ENCODE measurements at regions not wholly inside any gene's neighbourhood (a gene's known extent, or its start where the extent isn't known, plus 50 kb on each side); places are given as distances from the start of the nearest gene placed in this dataset.

GRCh38 chr5:71816307-71816706 is 97.2 kb downstream of the CARTPT start:
- TF ChIP-seq EGR1 (IDR thresholded peaks at IDR 0.05) (no peak), REST (IDR thresholded peaks at IDR 0.05; ENCODE audit: low read depth) (no peak), NFIC (IDR thresholded peaks at IDR 0.05) (no peak), RAD21 (IDR thresholded peaks at IDR 0.05; ENCODE audit: low read depth) (no peak), YY1 (IDR thresholded peaks at IDR 0.05; ENCODE audit: low read depth) (no peak)
